ENCODE measurements at regions not wholly inside any gene's neighbourhood (a gene's known extent, or its start where the extent isn't known, plus 50 kb on each side); places are given as distances from the start of the nearest gene placed in this dataset.

GRCh38 chr2:19416784-19417684, 58.6 kb upstream of the OSR1 start:
- no peak for DNase-seq (ENCODE audit: low read depth)
- H3K4me3 ChIP-seq (ENCODE audit: low read depth, low read length), result no peak overlapping the region
- TF ChIP-seq CTCF (IDR thresholded peaks at IDR 0.05; ENCODE audit: insufficient read depth, low read depth, low read length, missing control alignments), result no peak

DNA sequence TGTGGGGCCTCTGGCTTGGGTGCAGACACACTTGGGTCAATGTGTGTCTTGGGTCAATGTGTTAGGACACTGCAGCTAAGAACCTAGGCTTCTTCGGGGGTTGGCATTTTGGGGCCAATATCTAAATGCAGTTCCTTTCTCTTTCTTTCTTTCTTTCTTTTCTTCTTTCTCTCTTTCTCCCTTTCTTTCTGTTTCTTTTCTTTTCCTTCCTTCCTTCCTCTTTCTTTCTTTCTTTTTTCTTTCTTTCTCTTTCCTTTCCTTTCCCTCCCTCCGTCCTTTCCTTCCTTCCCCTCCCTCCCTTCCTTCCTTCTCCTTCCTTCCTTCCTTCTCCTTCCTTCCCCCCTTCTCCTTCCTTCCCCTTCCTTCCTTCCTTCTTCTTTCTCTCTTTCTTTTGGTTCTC, 57.7 kb upstream of the OSR1 start:
- DNase-seq (ENCODE audit: low read depth), result no peak
- TF ChIP-seq CTCF (IDR thresholded peaks at IDR 0.05; ENCODE audit: insufficient read depth, low read depth, low read length, missing control alignments), result no peak
- no peak overlapping the region for H3K4me3 ChIP-seq (ENCODE audit: low read depth, low read length)

DNA sequence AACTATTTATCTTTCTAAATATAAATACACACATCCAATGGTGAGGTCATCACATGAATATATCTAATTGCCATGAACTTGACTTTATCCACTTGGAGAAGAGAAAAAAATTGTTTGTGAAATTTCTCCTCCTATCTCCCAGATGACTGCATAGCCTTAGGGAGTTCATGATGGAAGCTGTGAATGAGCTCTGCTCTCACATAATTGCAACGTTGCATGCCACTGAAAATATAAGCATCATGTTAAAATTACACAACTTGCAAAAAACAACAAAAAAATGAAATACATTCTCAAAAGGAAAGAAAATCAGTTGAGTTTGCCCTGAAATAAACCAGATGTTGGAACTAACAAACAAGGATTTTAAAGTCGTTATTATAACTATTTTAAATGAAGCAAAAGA, 50.6 kb upstream of the OSR1 start:
- no peak for DNase-seq (ENCODE audit: low read depth)
- H3K4me3 ChIP-seq (ENCODE audit: low read depth, low read length), result no peak overlapping the region
- no peak for TF ChIP-seq CTCF (IDR thresholded peaks at IDR 0.05; ENCODE audit: insufficient read depth, low read depth, low read length, missing control alignments)

- no peak for DNase-seq (ENCODE audit: low read depth)
- no peak for TF ChIP-seq CTCF (IDR thresholded peaks at IDR 0.05; ENCODE audit: insufficient read depth, low read depth, low read length, missing control alignments)
- H3K4me3 ChIP-seq (ENCODE audit: low read depth, low read length), result no peak overlapping the region
Measured at GRCh38 chr2:19408592-19408991, 50.2 kb upstream of the OSR1 start.
